RKO (cell line): ENCODE measurements at regions not wholly inside any gene's neighbourhood (a gene's known extent, or its start where the extent isn't known, plus 50 kb on each side); places are given as distances from the start of the nearest gene placed in this dataset.

Source experiments
- DNase-seq: peaks from one replicate; pipeline ENCODE4 v3.0.0-alpha.2; 2016; ENCODE audit warnings: low spot score

GRCh38 chr17:53891726-53892125 lies 69.0 kb downstream of the KIF2B start:
- DNase-seq = no peak

DNA sequence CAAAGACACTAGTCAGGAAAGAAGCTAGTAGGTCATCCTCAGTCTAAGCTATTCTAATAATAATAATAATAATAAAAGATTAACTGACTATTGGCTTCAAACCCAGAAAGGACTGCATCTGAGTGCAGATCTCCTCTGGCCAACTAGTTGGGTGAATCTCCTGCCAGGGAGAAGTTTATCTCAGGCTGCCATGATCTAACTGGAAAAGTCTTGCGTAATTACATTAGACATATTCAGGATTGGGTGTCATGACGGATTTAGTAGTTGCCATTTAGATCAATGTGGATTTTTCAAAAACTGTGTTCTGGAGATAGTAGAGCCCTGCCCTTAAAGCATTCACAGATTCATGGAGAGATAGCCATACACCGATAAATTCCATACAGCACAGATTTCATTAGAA lies 69.5 kb downstream of the KIF2B start:
- DNase-seq = no peak

DNA sequence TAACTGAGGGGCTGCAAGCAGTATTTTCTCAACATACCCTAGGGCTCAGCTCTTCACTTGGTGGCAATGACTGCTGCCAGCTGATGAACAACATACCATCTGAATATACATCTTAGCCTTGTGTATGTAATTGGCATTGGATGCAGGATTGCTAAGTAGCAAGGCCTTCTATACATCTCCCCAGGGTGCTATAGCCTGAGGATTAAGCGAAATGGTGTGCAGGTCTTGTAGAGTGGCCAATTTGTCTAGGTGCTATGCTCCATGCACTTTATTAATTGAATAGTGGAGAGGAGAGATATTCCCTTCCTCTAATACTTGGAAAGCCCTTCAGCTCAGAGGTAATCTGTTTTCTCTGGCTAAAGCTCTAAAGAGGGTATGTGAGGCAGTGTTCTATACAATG lies 71.9 kb downstream of the KIF2B start:
- no peak for DNase-seq

DNA sequence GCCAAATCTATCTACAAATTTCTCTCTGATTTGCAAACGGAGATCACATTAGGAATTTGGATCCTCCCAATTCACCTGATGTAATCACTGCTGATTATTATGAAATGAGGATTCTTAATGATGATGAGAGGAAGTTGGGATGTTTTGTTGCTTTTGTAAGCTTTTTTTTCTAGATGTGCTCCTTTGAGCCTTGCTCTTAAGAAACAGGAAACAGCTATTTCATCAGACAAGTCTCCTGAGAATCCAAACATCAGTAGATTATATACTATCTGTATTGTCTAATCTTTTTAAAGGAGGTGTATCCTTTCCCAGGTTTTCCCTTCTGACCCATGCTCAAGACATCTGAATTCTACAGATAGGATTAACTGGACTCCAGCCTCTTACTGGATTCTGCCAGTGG lies 73.3 kb downstream of the KIF2B start:
- DNase-seq = peak; percentile 1

- DNase-seq = no peak
Observed at GRCh38 chr17:53900951-53901350, 78.2 kb downstream of the KIF2B start.

GRCh38 chr17:53907435-53907834 lies 84.7 kb downstream of the KIF2B start:
- DNase-seq = no peak

GRCh38 chr17:53909802-53910201 lies 87.1 kb downstream of the KIF2B start:
- no peak for DNase-seq

DNA sequence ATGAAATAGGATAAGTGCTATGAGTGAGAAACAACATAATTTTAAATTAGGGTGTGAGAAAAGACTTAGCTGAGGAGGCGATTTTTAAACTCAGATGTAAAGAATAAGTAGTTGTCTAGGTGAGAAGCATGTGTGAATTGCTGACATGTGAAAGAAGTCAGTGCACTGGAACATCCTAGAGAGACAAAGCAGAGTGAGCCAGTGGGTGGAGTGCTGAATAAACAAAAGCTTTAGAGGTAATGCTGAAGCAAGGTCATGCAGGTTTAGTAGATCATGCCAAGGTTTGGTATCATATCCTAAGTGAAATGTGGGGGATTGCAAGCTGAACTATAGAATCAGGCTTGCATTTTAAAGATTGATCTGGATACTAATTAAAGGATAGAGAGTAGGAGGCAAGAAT lies 89.4 kb downstream of the KIF2B start:
- no peak for DNase-seq

DNA sequence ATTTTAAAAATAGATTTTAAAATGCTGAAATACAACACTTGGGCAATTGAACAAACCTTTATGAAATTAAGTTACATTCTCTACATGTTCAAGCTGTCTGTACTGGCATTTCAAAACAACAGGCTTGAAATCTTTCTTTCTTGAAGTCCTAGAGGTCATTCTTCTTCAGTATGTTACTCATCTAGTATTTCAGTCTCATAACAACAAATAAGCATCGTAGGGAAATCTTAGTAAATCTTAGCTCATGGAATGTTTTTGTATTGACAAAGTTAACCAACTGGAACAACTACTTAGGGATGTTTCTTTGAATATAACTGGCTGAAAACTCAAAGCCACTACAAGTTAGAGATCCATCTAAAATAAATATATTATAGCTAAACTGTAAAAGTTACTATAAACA lies 96.6 kb downstream of the KIF2B start:
- no peak for DNase-seq

GRCh38 chr17:53924530-53925455 lies 102.1 kb downstream of the KIF2B start:
- DNase-seq = no peak

DNA sequence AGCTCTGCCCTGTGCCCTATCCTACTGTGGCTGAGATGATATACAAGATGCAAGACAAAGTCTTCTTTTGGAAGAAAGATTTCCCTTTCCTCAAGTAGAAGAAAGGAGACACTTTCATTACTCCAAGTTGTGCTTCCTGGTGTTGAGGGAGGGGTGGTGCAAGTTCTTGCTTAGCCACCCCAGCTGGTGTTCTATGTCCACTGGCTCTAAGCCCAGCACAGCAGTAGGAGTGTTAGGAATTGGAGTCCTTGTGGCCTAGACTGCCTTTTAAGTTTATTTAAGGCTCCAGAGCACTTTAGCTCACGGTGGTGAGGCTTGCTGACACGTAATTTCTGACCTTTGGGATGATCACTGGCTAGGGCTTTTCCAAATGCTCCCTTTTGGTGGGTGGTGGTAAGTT lies 109.7 kb downstream of the KIF2B start:
- DNase-seq = no peak

DNA sequence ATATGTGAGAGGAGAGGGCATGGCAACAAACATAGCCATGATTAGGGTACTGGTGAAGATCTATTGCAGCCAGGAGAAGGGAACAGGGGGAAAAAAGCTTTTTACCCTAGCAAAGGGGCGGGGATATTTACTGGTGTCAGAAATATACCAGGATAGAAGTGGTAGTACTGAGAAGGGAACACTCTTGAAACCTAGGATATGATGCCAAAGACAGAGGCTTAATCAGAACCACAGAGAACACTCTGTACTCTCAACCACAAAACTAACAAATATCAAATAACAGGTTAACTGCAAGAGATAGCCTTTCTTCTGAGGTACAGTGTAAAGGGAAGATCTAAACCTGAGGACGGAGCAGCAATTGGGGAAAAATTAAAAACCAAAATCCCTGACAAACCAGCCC lies 112.2 kb downstream of the KIF2B start:
- DNase-seq = no peak

DNA sequence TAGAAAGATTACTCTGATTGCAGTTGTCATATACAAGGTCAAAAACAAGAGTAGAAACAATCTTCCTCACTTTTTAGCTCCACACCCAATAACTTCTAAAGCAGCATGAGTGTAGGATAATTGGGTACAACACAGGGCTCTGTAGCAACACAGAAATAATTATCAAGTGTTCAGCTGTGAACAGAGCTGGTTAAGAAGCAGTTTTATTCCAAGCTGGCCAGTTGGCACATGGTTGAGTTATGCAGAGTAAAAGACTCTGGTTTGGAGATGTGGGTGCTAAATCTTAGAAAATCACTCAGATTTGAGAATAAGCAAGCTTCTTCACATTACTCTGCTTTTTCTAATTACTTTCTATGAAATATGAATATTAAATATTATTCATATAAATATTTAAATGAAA lies 118.5 kb downstream of the KIF2B start:
- no peak for DNase-seq

DNA sequence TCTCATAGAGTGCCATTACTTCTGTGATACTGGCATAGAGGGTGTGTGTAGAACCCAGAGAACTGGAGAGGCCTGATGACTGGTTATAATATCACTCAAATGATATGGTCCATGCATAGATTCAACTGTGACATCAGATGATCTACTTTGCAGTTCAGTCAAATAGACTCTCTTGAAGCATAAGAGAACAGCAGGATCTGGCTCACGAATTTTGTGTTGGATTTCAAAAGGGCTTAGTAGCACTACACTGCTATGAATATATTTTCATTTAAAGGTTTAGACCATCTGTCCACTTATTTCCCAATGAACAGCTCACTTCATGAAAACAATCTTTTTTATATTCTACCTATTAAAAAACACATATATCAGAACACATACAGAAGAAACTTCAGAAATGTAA lies 119.7 kb downstream of the KIF2B start:
- no peak for DNase-seq

DNA sequence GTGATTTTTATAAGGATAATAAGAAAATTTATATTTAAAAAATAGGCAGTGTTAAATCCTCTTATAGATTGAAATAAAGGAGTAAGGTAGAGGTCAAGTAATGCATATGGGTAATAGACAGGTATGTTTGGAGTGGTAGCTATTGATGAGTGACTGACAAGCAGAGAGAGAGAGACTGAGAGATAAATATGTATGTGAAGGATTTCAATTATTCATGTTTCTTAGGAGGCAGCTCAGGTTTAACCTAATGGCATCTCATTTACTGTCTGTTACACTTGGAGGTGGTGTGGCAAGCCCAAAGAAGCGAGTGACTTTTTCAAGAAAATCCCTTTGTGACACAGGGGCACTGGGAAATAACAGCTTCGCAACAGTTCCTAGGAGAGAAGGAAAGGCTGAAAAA lies 120.2 kb downstream of the KIF2B start:
- no peak for DNase-seq

DNA sequence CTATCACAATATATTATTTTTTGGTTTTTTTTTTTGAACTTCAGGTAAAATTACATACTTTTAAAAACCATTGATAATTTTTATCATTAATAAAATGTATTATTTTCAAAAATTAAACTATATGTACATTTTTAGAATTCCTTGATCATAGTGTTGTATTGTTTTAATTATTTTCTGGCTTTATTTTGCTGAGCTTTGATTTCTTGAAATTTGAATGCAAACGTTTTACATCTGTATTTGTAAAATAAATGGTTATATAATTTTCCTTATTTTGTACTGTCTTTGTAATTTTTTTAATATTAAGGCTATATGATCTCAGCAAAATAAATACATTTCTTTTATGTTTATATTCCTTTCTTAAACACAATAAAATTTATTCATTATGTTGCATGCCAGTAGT lies 125.6 kb downstream of the KIF2B start:
- DNase-seq = no peak

DNA sequence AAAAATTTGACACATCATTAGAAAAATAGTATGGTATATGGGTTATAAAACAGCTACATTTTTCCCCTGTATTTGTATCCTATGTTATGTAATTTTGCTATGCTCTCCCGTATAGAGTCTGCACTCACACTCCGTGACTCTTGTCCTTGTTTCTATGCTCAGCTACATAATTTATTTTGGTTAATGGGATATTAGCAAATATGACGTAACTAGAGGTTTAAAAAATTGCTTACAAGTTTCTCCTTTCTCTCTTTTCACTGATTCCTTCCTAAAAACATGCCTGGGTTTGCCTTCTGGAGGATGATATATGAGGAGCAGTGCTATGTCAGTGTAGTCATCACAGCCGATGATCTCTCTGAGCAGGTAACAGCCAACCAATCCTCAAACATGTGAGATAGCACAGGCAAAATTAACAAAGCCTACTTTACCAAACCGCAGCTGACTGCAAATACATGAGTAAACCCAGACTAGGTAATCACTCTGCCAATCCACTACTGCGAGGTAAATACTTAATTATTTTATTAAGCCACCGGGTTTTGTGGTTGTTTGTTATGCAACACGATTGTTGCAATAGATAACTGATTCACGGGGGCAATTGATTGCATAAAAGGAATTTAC lies 126.9 kb downstream of the KIF2B start:
- DNase-seq = no peak

GRCh38 chr17:53950207-53950857 lies 127.6 kb downstream of the KIF2B start:
- DNase-seq = no peak

DNA sequence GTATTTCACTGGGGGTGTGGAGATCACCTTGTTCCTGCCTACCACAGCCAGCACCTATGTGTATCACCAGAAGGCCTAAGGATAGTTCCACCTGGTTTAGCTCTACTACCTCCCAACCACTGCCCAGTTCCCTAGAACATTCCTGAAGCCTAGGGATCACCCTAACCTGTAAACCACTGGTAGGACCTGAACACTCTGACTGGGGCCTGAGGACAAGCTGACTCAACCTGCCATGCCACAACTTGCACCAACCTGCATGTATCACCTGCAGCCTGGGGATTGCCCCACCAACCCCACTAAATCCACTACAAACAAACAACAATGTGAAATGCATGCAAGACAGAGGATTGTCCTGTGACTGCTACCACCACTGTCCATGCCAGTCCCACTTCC lies 128.1 kb downstream of the KIF2B start:
- DNase-seq = no peak

DNA sequence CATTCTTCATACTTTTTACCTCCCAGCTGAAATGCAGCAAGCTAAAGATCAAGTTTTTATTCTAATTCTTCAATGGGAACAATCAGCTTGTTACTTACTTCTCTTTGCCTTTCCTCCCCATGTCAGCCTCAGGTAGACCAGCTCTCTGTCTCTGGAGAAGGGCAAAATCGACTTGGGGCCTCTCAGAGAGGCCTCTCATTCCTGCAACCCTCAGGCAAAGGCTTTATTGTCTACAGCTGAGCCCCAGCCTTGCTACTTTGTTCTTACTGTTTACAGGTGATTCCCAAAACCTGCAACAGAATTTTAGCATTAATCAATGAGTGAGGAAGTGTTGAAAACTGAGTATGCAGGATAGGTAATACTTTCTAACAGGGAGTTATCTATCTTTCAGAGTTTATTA lies 148.6 kb downstream of the KIF2B start:
- no peak for DNase-seq

DNA sequence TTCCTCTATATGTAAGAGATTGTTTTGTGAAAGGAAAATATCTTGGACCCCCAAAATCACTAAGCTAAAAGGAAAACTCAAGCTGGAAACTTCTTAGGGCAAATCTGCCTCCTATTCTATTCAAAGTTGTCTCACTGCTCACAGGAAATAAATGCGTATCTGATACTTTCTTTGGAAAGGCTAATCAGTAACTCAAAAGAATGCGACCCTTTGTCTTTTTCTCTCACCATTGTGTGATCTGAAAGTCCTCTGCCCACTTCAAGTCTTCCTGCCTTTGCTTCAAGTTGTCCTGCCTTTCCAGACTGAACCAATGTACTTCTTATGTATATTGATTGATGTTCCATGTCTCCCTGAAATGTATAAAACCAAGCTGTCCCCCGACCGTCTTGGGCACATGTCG lies 157.3 kb downstream of the KIF2B start:
- no peak for DNase-seq

DNA sequence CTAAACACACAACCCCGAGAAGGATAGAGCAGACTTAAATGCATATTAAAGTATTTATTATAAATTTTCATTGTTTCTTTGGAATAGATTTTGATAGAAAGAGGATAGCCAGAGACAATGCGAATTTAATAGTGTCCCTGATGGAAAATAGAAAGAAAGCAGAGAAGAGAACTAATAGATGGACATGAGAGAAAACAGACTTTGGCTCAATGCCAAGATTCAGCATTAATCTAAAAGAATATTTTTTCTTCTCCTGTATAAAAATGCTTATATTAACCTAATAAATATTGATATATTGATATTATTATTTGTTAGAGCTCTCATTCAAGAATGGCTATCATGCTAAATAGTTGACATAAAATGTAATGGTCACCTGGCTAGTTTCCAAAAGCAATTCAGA lies 173.4 kb downstream of the KIF2B start:
- no peak for DNase-seq

DNA sequence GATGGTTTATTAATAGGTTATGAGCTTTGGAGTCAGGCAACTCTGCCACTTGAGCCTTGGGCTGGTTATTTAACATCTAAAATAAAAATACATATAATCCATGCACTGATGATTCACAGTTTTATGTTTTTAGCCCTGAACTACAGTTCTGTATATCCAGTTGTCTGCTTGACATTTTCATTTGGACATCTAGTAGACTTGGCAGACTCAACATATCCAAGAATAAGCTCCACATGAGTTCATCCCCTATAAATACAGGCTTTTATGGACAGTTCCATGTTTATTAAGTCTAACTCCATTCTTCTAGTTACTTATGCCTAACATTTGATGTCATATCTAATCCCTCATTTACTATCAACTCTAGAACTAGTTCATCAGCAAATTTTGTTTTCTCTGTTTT lies 174.2 kb downstream of the KIF2B start:
- no peak for DNase-seq
